ENCODE measurements at regions not wholly inside any gene's neighbourhood (a gene's known extent, or its start where the extent isn't known, plus 50 kb on each side); places are given as distances from the start of the nearest gene placed in this dataset.

DNA sequence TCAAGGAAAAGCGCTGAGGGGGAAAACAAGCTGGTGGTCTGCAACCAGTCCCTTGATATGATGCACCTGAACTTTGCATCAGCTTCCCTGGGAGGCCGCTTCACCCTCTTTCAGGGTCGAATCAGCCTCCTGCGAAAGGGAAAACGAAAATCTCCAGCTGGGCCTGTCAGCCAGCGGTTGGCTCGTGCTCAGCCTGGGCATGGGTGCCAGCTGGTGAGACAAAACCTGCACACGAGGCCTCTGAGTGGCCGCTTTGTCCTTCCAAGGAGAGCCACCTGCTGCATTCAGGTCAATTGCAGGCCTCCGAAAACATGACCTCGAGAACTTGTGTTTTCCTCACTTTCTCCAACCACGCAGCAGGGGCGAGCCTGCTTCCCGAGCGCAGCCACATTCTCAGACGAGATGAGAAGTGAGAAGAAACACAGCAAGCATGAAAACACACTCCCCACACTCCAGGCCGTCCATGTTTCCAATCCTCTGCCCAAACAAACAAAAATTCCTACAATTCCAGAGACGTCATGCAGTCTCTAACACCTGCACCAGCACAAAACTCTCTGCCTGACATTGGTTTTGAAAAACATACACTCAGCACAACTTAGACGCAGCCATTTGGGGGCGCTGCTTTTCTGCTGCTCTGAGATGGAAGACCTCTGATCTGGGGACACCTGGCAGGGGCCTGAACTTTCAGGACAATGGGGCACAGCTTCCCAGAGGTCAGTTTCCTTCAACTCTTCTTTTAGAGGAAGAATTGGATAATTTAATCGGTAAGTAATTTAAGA, 77.1 kb downstream of the DHCR7 start:
- Mint-ChIP-seq H3K27me3 (ENCODE audit: insufficient read depth, unreplicated experiment) (peaks cover 2% of the 10 kb centered on the region), H3K27ac (ENCODE audit: unreplicated experiment) (no peak overlapping the region)
- POLR2A ChIA-PET = no interaction called here

DNA sequence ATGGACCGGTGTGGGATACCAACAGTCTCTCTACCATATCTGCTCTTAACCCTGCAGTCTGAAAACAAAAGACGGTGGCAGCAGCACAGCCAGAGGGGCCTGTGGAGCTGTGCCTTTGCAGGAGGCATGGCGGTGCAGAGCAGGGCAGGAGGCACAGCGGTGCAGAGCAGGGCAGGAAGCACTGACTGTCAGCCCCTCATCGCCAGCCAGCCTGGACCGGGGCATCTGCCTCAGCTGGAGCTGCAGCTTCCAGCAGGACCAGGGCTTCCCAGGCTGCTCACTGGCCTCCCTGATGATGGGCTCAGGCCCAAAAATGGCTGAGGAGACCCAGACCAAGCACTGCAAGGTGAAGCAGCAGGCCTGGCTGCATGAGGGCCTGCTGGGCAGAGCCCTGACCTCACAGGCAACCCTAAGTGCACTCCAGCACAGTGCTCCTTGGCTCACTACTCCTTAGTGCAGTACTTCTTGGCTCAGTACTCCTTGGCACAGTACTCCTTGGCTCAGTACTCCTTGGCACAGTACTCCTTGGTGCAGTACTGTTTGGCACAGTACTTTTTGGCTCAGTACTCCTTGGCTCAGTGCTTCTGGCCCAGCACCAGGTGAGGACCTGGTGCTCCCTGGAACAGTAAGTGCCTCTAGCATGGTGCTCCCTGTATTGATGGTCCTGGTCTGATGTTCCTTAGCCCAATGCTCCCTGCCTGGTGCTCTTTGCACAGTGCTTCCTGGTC, 78.0 kb downstream of the DHCR7 start:
- no peaks in the 10 kb centered on the region for H3K27me3 Mint-ChIP-seq (ENCODE audit: insufficient read depth, unreplicated experiment)
- no TSS peak for BruUV-seq (replicated peaks)
- H3K36me3 Mint-ChIP-seq (ENCODE audit: insufficient read depth, unreplicated experiment) = no peaks in the 10 kb centered on the region
- no peaks in the 10 kb centered on the region for H3K9me3 ChIP-seq
- no peak for DNase-seq
- no peaks in the 10 kb centered on the region for H3K4me1 Mint-ChIP-seq (ENCODE audit: low read depth, unreplicated experiment)
- CTCF ChIA-PET = no interaction called here
- intact Hi-C loops (cut with micrococcal nuclease; ENCODE audit: unreplicated experiment) = no loop called here
- no peaks in the 10 kb centered on the region for H3K9me3 Mint-ChIP-seq (ENCODE audit: unreplicated experiment)
- POLR2A ChIA-PET = no interaction called here
- no peak for TF ChIP-seq CTCF (IDR thresholded peaks at IDR 0.05; ENCODE audit: insufficient read depth in 1 of 2, low read depth in 1 of 2, low read length in 1 of 2, severe bottlenecking in 1 of 2, unreplicated experiment in 1 of 2)
- no peaks in the 10 kb centered on the region for H3K27me3 ChIP-seq (replicated peaks; ENCODE audit: control insufficient read depth, insufficient read depth, low read length)
- H3K4me3 Mint-ChIP-seq (ENCODE audit: unreplicated experiment) = no peak overlapping the region
- H3K36me3 ChIP-seq (ENCODE audit: control insufficient read depth, insufficient read depth, low read length) = no peaks in the 10 kb centered on the region
- no peak overlapping the region for H3K4me3 ChIP-seq (ENCODE audit: low read depth, low read length)
- no peak overlapping the region for H3K27ac Mint-ChIP-seq (ENCODE audit: unreplicated experiment)
- H3K4me1 ChIP-seq = no peaks in the 10 kb centered on the region

More for the DNA sequence above, 77.1 kb downstream of the DHCR7 start:
- no peaks in the 10 kb centered on the region for H3K4me1 Mint-ChIP-seq (ENCODE audit: low read depth, unreplicated experiment)
- no peaks in the 10 kb centered on the region for H3K4me1 ChIP-seq
- H3K4me3 ChIP-seq (ENCODE audit: low read depth, low read length) = no peak overlapping the region
- no peaks in the 10 kb centered on the region for H3K9me3 ChIP-seq
- no peak for DNase-seq
- no peaks in the 10 kb centered on the region for H3K27me3 ChIP-seq (replicated peaks; ENCODE audit: control insufficient read depth, insufficient read depth, low read length)
- no peaks in the 10 kb centered on the region for H3K36me3 ChIP-seq (ENCODE audit: control insufficient read depth, insufficient read depth, low read length)
- no peak overlapping the region for H3K4me3 Mint-ChIP-seq (ENCODE audit: unreplicated experiment)
- no TSS peak for BruUV-seq (replicated peaks)
- no peaks in the 10 kb centered on the region for H3K36me3 Mint-ChIP-seq (ENCODE audit: insufficient read depth, unreplicated experiment)
- no peaks in the 10 kb centered on the region for H3K9me3 Mint-ChIP-seq (ENCODE audit: unreplicated experiment)
- TF ChIP-seq CTCF (IDR thresholded peaks at IDR 0.05; ENCODE audit: insufficient read depth in 1 of 2, low read depth in 1 of 2, low read length in 1 of 2, severe bottlenecking in 1 of 2, unreplicated experiment in 1 of 2) = no peak
- CTCF ChIA-PET = interaction anchor here (0.6 to 1.9 kb wide), 3 partner anchors 119 to 284 kb away, joined by 3 to 14 read pairs (median 8); no protein-coding TSS in a partner anchor
- intact Hi-C loops (cut with micrococcal nuclease; ENCODE audit: unreplicated experiment) = no loop called here

DNA sequence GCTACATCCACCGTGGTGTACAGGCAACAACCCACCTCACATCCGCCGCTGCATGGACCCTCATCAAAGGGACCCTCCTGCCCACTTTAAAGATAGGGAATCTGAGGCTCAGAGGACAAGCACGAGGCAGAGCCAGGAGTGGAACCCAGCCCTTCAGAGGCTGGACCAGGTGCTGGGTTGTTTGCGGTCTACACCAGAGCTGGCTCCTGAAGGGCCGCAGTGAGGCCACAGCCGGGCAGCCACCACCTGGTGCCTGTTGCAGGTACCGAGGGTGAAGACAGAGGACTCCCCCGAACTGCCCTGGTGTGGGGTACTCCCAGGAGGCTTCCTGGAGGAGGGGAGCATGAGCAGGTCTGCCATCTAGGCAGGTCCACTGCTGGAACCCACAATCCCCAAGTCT, 78.8 kb downstream of the DHCR7 start:
- Mint-ChIP-seq H3K4me3 (ENCODE audit: unreplicated experiment) (no peak overlapping the region), H3K27me3 (ENCODE audit: insufficient read depth, unreplicated experiment) (no peaks in the 10 kb centered on the region), H3K9me3 (ENCODE audit: unreplicated experiment) (no peaks in the 10 kb centered on the region), H3K27ac (ENCODE audit: unreplicated experiment) (no peak overlapping the region), H3K36me3 (ENCODE audit: insufficient read depth, unreplicated experiment) (no peaks in the 10 kb centered on the region), H3K4me1 (ENCODE audit: low read depth, unreplicated experiment) (no peaks in the 10 kb centered on the region)
- Histone ChIP-seq H3K36me3 (ENCODE audit: control insufficient read depth, insufficient read depth, low read length) (no peaks in the 10 kb centered on the region), H3K27me3 (replicated peaks; ENCODE audit: control insufficient read depth, insufficient read depth, low read length) (no peaks in the 10 kb centered on the region), H3K4me3 (ENCODE audit: low read depth, low read length) (no peak overlapping the region), H3K4me1 (no peaks in the 10 kb centered on the region), H3K9me3 (no peaks in the 10 kb centered on the region)
- CTCF ChIA-PET = interaction anchor here (1.2 kb wide), 1 partner anchor 283 kb away, joined by 5 read pairs; no protein-coding TSS in a partner anchor
- POLR2A ChIA-PET = no interaction called here
- BruUV-seq (replicated peaks) = no TSS peak
- TF ChIP-seq CTCF (IDR thresholded peaks at IDR 0.05; ENCODE audit: insufficient read depth in 1 of 2, low read depth in 1 of 2, low read length in 1 of 2, severe bottlenecking in 1 of 2, unreplicated experiment in 1 of 2) = no peak
- no peak for DNase-seq
- intact Hi-C loops (cut with micrococcal nuclease; ENCODE audit: unreplicated experiment) = no loop called here

Measured in Caco-2 (cell line).